ENCODE measurements at regions not wholly inside any gene's neighbourhood (a gene's known extent, or its start where the extent isn't known, plus 50 kb on each side); places are given as distances from the start of the nearest gene placed in this dataset.
"Not testable (repeated sequence)": the region's sequence is repeated elsewhere in the genome, so short reads cannot be mapped to it uniquely, and the experiment has no call there.

DNA sequence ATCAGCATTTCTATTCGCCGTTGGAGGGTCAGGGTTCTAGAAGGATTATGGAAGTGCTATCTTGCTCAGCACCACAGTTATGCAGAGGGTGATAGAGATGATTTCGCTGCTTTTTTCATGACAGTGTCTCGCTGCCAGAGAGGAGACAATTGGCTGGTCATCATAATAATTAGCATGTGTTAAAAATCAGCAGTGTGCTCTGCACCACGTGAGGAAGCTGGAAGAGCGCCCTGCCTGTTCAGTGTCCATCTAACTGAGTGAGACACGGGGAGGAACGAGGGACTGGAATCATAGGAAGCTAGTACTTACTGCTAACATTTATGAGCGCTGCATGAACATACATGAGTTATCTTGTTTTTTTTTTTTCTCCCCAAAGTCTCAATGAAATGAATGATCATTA is 116.2 kb upstream of the PLAAT1 start:
- no peak for DNase-seq

DNA sequence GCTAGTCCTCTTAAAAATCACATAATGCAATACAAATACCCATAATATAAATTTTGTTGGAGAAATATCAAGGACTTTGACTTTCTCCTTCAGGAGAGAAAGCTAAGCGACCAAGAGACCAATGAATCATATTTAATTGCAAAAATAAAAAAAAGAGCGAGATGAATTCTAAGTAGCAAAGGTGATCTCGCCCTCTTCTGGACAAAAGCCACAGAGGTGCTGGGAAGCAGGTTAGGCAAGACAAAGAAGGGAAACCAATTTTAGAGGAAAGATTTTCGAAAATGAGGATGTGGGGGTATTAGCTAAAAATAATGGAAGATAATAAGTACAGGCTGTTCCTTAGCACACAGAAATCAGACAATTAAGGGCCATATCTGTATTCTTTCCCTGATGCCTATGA is 111.4 kb upstream of the PLAAT1 start:
- no peak for DNase-seq

DNA sequence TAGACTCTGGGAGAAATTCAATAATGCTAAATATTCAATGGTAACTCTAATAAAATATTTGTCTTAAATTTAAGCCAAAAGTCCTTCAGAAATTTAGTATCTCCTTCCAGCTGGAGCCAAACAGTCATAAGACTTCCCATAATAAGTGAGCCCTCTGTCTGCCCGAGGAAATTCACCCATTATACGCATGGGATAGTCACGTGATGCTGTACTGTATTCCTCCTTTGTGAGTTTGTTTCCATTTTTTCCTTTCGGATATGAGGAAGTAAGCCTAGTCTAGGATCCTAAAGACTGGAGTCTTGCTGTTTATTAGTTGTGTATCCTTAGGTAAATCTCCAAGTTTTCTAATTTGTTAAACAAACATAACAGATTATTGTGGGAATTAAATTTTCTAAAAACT is 110.4 kb upstream of the PLAAT1 start:
- no peak for DNase-seq

DNA sequence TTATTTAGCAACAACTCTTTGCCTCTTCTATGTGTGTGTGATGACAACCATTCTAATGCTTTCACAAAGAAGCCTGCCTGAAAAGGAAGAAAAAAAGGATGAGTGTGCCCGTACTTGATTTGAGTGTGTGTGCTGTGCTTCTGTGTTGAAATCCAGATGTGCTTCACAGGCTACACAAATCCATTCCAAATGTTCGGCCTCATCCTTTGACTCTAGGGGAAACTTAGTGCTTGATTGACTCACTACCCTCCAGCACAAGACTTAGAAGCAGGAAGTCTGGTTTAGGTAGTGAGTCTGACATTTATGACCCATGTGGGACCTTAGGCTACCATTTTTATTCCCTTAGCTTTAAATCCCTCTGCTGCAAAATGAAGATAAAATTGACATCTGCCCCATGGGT is 108.8 kb upstream of the PLAAT1 start:
- DNase-seq: no peak

DNA sequence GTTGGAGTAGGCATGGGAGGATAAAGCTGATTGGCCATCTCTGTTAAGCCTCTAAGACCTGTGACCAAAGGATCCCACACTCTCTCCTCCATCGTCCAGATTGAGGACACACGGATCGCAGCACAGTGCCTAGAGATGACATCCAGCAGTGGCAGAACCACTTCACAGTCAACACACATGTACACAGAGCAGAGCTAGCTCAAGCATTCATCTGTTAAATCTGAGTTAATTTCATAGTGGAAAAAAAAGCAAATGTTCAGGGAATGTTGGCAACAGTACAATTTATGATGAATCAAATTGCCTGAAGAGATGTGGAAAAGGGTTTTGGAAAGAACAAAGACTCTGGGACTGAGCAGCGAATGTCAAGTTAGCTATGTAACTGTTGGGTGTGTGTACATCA is 108.1 kb upstream of the PLAAT1 start:
- DNase-seq: no peak

DNA sequence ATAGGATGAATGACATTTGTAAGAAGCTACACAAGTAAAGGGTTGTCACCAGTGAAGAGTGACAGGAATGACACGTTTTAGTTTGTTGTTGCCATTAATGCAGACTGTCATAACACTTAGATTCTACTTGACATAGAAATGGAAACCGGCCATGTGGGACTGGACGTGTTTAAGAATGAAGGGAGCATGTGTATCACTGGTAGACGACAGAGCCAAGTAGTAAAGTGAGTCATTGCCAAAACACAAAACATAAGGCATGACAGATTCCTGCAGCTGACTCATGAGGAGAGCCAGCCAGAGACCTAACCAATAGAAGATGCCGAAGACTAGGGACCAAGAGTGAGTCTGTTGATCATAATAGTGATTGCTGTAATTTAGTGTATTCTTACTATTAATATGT is 106.2 kb upstream of the PLAAT1 start:
- no peak for DNase-seq

DNA sequence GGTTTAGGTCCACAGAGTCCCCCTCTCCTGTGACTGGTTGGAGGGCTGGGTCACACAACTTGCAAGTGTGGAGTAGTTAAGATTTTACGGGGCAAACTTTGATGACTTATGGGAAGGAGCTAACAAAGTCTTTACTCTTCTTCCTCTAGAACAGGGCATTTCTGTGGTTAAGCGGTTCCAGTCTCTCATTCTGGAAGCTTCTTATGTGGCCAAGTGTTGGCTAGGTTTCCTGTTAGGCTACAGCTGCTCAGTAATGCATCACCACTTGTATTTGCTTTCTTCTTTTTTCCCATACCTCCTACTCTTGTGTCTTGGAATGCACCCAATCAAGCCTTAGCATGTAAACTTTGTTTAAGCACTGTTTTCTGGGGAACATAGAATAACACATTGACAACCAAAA is 100.6 kb upstream of the PLAAT1 start:
- DNase-seq: no peak

DNA sequence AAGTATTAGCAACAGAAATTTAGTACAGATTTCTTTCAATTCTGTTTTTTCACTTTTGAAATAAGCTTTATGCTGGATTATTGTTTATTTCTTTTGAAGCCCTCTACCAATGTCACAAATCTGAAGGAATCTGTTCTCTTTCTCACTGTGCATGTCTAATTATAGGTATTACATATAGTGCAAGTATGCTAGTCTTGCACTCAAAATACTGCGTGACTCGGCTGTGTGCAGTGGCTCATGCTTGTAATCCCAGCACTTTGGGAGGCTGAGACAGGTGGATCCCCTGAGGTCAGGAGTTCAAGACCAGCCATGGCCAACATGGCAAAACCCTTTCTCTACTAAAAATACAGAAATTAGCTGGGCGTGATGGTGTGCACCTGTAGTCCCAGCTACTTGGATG is 95.8 kb upstream of the PLAAT1 start:
- DNase-seq: no peak

DNA sequence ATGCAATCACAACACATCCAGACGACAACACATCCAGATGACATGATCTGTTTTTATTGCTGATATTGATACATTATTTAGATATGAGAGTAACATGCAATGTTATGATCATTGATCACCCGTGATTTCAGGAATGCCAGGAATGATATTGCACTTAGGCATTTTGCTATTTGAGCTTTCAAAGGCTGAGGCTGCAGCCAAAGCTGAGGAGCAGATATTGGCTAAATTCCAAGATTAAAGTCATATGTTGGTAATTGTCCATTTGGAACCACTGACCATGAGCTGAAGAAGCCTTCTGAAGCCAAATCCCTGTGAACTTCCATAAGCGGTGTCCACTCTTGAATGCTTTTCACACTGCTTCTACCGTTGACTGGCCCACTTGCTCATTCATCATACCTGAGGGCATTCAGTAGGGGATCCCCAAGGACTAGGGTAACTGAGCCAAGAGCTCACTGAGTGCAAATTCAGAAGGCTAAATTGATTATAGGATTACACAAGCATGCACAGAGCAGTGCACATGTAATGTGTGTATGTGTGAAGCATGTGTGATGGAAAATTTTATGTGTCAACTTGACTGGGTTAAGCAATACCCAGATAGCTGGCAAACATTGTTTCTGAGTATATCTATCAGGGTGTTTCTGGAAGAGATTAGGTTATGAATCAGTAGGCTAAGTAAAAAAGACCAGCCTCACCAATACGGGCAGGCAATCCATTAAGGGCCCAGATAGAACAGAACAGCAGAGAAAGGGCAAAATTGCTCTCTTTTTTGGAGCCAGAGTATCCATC is 92.1 kb upstream of the PLAAT1 start:
- DNase-seq: no peak

DNA sequence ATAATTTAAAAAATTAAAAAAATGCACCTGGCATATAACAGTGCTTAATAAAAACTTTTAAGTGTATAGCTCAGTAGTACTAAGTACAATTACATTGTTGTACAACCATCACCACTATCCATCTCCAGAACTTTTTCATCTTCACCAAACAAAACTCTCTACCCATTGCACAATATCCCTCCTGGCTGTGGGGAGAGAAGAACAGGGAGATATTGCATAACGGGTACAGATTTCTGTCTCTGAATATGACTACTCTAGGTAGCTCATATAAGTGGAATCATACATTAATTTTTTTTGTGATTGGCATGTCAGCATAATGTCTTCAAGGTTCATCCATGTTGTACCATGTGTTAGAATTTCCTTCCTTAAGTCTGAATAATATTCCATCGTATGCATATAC is 91.0 kb upstream of the PLAAT1 start:
- no peak for DNase-seq

DNA sequence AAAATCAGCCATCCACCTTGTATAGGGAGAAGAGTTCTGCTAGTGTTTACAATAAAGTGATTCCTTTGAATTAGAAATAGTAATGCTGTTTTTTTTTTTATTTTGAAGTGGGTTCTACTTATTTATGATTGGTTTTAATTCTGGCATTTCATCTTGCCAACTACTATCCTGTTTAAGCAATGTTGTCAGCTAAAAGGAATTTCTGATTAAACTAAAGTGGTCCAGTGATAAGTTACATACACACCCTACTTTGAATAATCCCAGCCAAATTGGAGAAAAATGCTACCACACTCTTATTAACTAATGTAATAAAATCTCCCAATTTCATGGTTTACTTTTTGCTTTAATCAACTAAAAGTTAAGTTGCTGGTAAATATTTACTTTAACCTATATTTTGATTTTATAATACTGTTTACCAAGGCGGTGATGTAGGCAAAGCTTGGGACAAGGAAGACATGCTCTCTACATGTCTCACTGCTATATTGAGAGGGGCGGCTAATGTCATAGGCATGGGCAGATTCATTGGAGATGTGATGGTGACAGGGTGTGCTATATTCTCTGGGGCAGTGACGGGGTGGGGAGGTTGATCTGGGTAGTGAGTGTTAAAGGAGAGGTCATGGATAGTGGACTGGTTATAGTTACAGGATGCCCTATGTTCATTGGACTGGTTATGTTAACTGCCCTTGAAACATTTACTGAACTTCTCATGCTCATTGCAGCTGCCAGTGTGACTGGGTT is 85.8 kb upstream of the PLAAT1 start:
- not testable (repeated sequence) for DNase-seq

DNA sequence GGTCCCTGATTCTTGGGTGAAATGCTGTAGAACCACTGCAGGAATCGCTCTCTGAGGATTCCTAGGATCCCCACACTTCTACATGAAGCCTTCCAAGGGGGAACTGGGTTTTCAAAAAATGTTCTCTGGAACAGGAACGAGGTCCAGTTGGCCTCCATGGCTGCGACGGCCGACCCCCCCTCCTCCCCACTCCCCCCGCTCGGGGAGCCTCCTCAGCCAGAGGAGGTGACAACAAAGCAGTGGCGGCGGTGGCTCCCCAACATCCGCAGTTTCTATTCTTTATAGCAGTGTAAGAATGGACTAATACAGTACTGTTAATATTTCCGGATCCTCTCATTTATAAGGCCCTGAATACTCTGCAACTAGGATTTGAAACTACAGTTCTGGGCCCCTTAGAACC is 84.0 kb upstream of the PLAAT1 start:
- no peak for DNase-seq

DNA sequence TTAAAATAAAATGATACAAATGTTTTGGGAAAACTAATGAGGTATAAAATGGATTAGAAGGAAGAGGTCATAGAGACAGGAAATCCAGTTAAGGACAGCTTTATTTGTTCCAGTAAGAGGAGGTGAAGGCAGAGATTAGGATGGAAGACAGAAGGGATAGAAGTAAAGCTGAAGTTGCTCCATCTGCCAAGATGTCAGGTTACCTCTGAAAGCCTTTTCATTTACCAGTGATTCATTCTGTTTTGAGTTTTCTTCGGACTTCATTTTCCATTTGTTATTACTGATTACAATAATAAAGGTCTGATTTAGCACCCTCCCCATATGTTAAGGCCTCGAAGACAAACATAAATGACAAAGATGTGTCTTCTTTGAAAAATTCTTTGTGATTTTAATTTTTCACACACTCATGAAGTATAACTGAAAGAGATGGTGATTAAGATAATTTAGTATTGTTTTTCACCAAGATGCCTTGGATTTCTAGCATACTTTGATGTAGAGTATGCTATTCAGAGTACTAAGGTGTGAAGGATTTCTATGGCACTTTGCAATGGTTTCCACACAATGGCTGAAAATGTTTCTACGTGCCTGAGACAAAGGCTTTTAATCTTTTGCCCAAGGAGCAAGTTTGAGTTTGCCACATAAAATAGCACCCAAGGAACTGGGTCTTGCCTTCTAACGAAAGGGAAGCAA is 75.4 kb upstream of the PLAAT1 start:
- DNase-seq: no peak

DNA sequence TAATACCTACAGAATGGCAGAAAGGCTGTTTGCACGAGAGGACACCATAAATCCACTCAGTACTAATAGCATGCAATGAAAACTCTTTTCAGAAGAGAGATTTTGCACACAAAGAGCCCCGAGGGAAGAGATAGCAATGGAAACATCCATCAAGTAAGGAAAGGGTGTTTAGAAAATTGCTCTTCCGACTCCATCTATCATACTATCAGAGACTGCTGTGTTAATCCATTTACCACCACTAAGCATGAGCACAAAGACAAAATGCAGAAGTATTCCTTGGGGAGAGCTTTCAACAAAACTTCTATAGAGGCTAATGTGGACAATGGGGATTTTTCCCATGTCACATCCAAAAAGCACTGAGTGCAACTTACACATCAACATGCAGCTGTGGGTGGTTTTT is 72.1 kb upstream of the PLAAT1 start:
- no peak for DNase-seq

DNA sequence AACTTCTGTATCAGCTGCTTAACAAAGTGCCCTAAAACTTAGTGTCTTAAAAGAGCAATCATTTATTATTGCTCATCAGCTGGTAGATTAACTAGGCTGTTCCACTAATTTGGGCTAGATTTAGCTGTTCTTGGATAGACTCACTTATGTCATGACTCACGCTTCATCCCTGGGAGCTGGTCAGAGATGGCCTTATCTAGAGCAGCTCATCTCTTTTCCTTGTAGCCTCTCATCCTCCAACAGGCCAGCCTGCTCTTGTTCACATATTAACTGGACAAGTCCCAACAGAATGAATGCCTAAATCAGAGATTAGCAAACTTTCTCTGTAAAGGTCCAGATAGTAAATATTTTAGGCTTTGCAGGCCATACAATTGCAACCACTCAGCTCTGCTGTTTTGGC is 66.9 kb upstream of the PLAAT1 start:
- no peak for DNase-seq

DNA sequence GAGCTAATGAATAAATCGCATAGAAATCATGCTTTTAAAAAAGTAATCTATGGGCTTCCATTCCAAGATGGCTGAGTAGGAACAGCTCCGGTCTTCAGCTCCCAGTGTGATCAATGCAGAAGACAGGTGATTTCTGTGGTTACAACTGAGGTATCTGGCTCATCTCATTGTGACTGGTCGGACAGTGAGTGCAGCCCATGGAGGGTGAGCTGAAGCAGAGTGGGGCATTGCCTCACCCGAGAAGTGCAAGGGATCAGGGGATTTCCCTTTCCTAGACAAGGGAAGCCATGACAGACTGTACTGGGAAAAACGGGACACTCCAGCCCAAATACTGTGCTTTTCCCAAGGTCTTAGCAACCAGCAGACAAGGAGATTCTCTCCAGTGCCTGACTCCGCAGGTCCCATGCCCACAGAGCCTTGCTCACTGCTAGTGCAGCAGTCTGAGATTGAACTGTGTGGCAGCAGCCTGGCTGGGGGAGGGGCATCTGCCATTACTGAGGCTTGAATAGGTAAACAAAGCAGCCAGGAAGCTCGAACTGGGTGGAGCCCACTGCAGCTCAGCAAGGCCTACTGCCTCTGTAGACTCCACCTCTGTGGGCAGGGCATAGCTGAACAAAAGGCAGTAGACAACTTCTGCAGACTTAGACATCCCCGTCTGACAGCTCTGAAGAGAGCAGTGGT is 61.5 kb upstream of the PLAAT1 start:
- not testable (repeated sequence) for DNase-seq

DNA sequence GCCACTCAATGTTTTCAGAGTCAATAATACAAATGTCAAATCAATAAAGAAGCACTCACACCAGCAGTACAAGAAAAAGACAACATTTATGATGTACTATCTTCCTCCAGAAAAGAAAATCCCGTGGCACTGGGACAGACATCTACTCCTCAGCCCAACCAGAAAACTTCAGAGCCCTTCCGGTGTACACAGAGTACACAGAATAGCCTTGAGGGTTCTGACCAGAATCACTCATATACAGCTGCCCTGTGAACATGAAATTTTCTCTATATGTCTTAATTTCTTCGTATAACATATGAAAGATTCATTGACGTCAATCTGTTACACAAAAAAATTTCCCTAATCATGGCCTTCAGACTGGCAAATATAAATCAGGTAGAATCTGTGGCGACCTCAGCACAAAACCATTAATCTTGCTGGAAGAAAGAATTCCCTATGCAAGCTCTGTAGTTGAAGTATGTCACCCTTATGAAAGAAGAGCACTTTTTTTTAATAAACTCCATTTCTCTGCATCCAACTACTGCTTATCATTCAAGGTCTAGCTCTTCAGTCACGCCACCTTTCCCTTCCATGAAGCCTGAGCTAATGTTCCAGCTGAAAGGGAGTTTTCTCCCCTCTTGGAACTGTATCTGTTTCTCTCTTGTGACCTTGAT is 53.8 kb upstream of the PLAAT1 start:
- no peak for DNase-seq

DNA sequence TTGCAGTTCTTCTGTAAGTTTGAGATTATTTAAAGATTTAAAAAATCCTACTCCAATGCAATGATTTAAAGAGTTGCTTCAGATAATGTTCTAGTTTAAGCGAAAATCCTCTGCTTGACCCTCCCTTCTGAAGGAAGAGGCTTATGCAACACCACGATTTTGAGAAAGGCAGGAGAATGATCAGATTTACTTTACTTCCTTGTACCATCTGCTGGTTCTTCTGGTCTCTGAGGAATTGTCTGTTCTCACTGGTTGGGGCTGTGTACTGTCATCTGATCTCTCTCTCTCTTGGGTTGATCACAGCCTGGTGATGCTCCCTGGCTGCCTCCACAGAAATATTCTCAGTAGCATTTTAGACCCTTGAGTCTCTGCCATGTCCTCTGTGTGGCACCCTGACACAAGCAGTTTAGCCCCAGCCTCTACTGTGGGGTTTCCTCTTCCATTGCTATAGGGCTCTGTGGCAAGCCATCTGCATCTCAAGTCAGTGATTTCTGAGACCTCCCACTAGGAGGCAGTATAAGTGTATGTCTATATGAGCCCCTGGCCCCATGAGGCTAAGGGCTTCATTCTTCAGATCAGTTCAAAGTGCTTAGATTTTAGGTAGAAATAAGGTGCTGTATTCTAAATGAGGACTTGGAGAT is 50.8 kb upstream of the PLAAT1 start:
- peak in 1 of 2 donors; percentile 18 for DNase-seq

All from inflammatory macrophage (primary cell).